ENCODE measurements at regions not wholly inside any gene's neighbourhood (a gene's known extent, or its start where the extent isn't known, plus 50 kb on each side); places are given as distances from the start of the nearest gene placed in this dataset.

GRCh38 chr3:27560484-27561056, 76.4 kb upstream of the SLC4A7 start:
- no peaks in the 10 kb centered on the region for H3K79me1 ChIP-seq (ENCODE audit: low read length)

GRCh38 chr3:27559835-27560234, 75.7 kb upstream of the SLC4A7 start:
- no peak overlapping the region for H3K27ac ChIP-seq (ENCODE audit: low read depth, low read length)

More at GRCh38 chr3:27560484-27561056, 76.4 kb upstream of the SLC4A7 start:
- Histone ChIP-seq H3K27me3 (ENCODE audit: insufficient read depth, low read length, poor library complexity) (no peaks in the 10 kb centered on the region), H4K8ac (ENCODE audit: low read depth, low read length) (no peak overlapping the region), H3K4me2 (ENCODE audit: low read length) (no peak overlapping the region), H3K56ac (ENCODE audit: low read length) (no peak overlapping the region), H2AK5ac (ENCODE audit: low read length) (no peak overlapping the region), H4K5ac (ENCODE audit: low read length) (no peak overlapping the region), H3K4ac (ENCODE audit: low read depth, low read length) (no peak overlapping the region), H3K4me3 (ENCODE audit: low read length) (no peak overlapping the region), H3K27ac (ENCODE audit: low read depth, low read length) (no peak overlapping the region), H3K36me3 (ENCODE audit: control insufficient read depth, insufficient read depth, low read length) (no peaks in the 10 kb centered on the region), H3K18ac (ENCODE audit: low read length) (no peak overlapping the region), H3K79me2 (ENCODE audit: control insufficient read depth, insufficient read depth, low read length) (no peaks in the 10 kb centered on the region), H2BK15ac (replicated peaks; ENCODE audit: low read depth) (no peak overlapping the region), H3K23ac (ENCODE audit: low read length) (no peak overlapping the region), H3K4me1 (ENCODE audit: control insufficient read depth, low read depth, low read length) (no peaks in the 10 kb centered on the region), H2BK120ac (ENCODE audit: low read depth, low read length) (no peak overlapping the region), H2BK5ac (ENCODE audit: low read length) (no peak overlapping the region), H3K9ac (ENCODE audit: low read length) (no peak overlapping the region)
- DNase-seq = no peak
- no CpG with 5 or more reads among the region's 11 CpGs for WGBS (ENCODE audit: extremely low coverage, insufficient coverage, low lambda C conversion rate)

GRCh38 chr3:27559381-27559780, 75.2 kb upstream of the SLC4A7 start:
- no peak overlapping the region for H3K27ac ChIP-seq (ENCODE audit: low read depth, low read length)
- no peak overlapping the region for H2BK5ac ChIP-seq (ENCODE audit: low read length)
- no peak overlapping the region for H3K4ac ChIP-seq (ENCODE audit: low read depth, low read length)
- no peak overlapping the region for H4K5ac ChIP-seq (ENCODE audit: low read length)
- H3K4me2 ChIP-seq (ENCODE audit: low read length) = no peak overlapping the region
- H3K4me1 ChIP-seq (ENCODE audit: control insufficient read depth, low read depth, low read length) = no peaks in the 10 kb centered on the region
- no peaks in the 10 kb centered on the region for H3K79me1 ChIP-seq (ENCODE audit: low read length)
- H3K4me3 ChIP-seq (ENCODE audit: low read length) = no peak overlapping the region
- H3K23ac ChIP-seq (ENCODE audit: low read length) = no peak overlapping the region
- no peak for DNase-seq
- H3K9ac ChIP-seq (ENCODE audit: low read length) = no peak overlapping the region
- peak overlapping the region; percentile 59 for H2BK15ac ChIP-seq (replicated peaks; ENCODE audit: low read depth)
- no peaks in the 10 kb centered on the region for H3K79me2 ChIP-seq (ENCODE audit: control insufficient read depth, insufficient read depth, low read length)
- H3K36me3 ChIP-seq (ENCODE audit: control insufficient read depth, insufficient read depth, low read length) = no peaks in the 10 kb centered on the region
- no peaks in the 10 kb centered on the region for H3K27me3 ChIP-seq (ENCODE audit: insufficient read depth, low read length, poor library complexity)
- no peak overlapping the region for H2BK120ac ChIP-seq (ENCODE audit: low read depth, low read length)
- H3K18ac ChIP-seq (ENCODE audit: low read length) = no peak overlapping the region
- no peak overlapping the region for H3K56ac ChIP-seq (ENCODE audit: low read length)
- H2AK5ac ChIP-seq (ENCODE audit: low read length) = no peak overlapping the region
- H4K8ac ChIP-seq (ENCODE audit: low read depth, low read length) = no peak overlapping the region

More at GRCh38 chr3:27559835-27560234, 75.7 kb upstream of the SLC4A7 start:
- H3K4me2 ChIP-seq (ENCODE audit: low read length) = no peak overlapping the region
- WGBS (ENCODE audit: extremely low coverage, insufficient coverage, low lambda C conversion rate) = no CpG with 5 or more reads among the region's 6 CpGs
- H3K79me1 ChIP-seq (ENCODE audit: low read length) = no peaks in the 10 kb centered on the region
- no peaks in the 10 kb centered on the region for H3K4me1 ChIP-seq (ENCODE audit: control insufficient read depth, low read depth, low read length)
- no peak overlapping the region for H3K9ac ChIP-seq (ENCODE audit: low read length)
- no peak overlapping the region for H2BK5ac ChIP-seq (ENCODE audit: low read length)
- H2BK15ac ChIP-seq (replicated peaks; ENCODE audit: low read depth) = no peak overlapping the region
- H3K27me3 ChIP-seq (ENCODE audit: insufficient read depth, low read length, poor library complexity) = no peaks in the 10 kb centered on the region
- no peaks in the 10 kb centered on the region for H3K36me3 ChIP-seq (ENCODE audit: control insufficient read depth, insufficient read depth, low read length)
- no peak overlapping the region for H3K4ac ChIP-seq (ENCODE audit: low read depth, low read length)
- H3K79me2 ChIP-seq (ENCODE audit: control insufficient read depth, insufficient read depth, low read length) = no peaks in the 10 kb centered on the region
- H3K23ac ChIP-seq (ENCODE audit: low read length) = no peak overlapping the region
- no peak overlapping the region for H4K8ac ChIP-seq (ENCODE audit: low read depth, low read length)
- H3K56ac ChIP-seq (ENCODE audit: low read length) = no peak overlapping the region
- H2AK5ac ChIP-seq (ENCODE audit: low read length) = no peak overlapping the region
- H4K5ac ChIP-seq (ENCODE audit: low read length) = no peak overlapping the region
- peak; percentile 89 for DNase-seq
- no peak overlapping the region for H3K18ac ChIP-seq (ENCODE audit: low read length)
- H2BK120ac ChIP-seq (ENCODE audit: low read depth, low read length) = no peak overlapping the region
- H3K4me3 ChIP-seq (ENCODE audit: low read length) = no peak overlapping the region

DNA sequence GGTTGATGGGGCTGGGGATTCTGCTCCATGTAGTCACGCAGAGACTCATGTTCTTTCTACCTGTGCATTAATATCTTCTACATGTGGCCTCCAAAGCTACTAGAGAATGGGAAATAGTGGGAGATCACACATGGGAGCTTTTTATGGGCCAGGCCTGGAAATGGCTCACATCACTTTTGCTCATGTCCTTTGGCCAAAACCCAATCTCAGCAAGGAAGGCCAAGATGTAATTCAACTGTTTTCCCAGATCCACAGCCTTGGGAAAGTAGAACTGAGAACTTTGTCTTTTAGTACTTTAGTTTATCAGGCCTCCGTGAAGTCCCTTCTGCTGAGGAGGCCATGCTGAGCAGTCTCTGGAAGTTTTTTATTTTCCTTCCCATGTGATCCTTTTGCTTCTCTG, 73.2 kb upstream of the SLC4A7 start:
- no peak overlapping the region for H3K4me3 ChIP-seq (ENCODE audit: low read length)
- no peaks in the 10 kb centered on the region for H3K79me1 ChIP-seq (ENCODE audit: low read length)
- no peak overlapping the region for H2BK120ac ChIP-seq (ENCODE audit: low read depth, low read length)
- no peak overlapping the region for H4K8ac ChIP-seq (ENCODE audit: low read depth, low read length)
- H3K18ac ChIP-seq (ENCODE audit: low read length) = no peak overlapping the region
- H3K23ac ChIP-seq (ENCODE audit: low read length) = no peak overlapping the region
- no peaks in the 10 kb centered on the region for H3K4me1 ChIP-seq (ENCODE audit: control insufficient read depth, low read depth, low read length)
- no peak overlapping the region for H3K4me2 ChIP-seq (ENCODE audit: low read length)
- H3K36me3 ChIP-seq (ENCODE audit: control insufficient read depth, insufficient read depth, low read length) = no peaks in the 10 kb centered on the region
- H3K79me2 ChIP-seq (ENCODE audit: control insufficient read depth, insufficient read depth, low read length) = no peaks in the 10 kb centered on the region
- H2AK5ac ChIP-seq (ENCODE audit: low read length) = no peak overlapping the region
- no peak overlapping the region for H4K5ac ChIP-seq (ENCODE audit: low read length)
- no peak overlapping the region for H3K56ac ChIP-seq (ENCODE audit: low read length)
- no peaks in the 10 kb centered on the region for H3K27me3 ChIP-seq (ENCODE audit: insufficient read depth, low read length, poor library complexity)
- no peak overlapping the region for H2BK5ac ChIP-seq (ENCODE audit: low read length)
- no peak overlapping the region for H3K9ac ChIP-seq (ENCODE audit: low read length)
- H2BK15ac ChIP-seq (replicated peaks; ENCODE audit: low read depth) = no peak overlapping the region
- DNase-seq = no peak
- H3K27ac ChIP-seq (ENCODE audit: low read depth, low read length) = no peak overlapping the region
- H3K4ac ChIP-seq (ENCODE audit: low read depth, low read length) = no peak overlapping the region
- WGBS (ENCODE audit: extremely low coverage, insufficient coverage, low lambda C conversion rate) = no CpG with 5 or more reads among the region's 2 CpGs

GRCh38 chr3:27556887-27557286, 72.7 kb upstream of the SLC4A7 start:
- H4K5ac ChIP-seq (ENCODE audit: low read length) = no peak overlapping the region
- no CpG with 5 or more reads among the region's 4 CpGs for WGBS (ENCODE audit: extremely low coverage, insufficient coverage, low lambda C conversion rate)
- H3K79me1 ChIP-seq (ENCODE audit: low read length) = no peaks in the 10 kb centered on the region
- no peak overlapping the region for H4K8ac ChIP-seq (ENCODE audit: low read depth, low read length)
- H3K4me1 ChIP-seq (ENCODE audit: control insufficient read depth, low read depth, low read length) = no peaks in the 10 kb centered on the region
- no peaks in the 10 kb centered on the region for H3K36me3 ChIP-seq (ENCODE audit: control insufficient read depth, insufficient read depth, low read length)
- H3K56ac ChIP-seq (ENCODE audit: low read length) = no peak overlapping the region
- no peak overlapping the region for H2BK120ac ChIP-seq (ENCODE audit: low read depth, low read length)
- no peaks in the 10 kb centered on the region for H3K79me2 ChIP-seq (ENCODE audit: control insufficient read depth, insufficient read depth, low read length)
- no peak overlapping the region for H3K4me2 ChIP-seq (ENCODE audit: low read length)
- H3K27ac ChIP-seq (ENCODE audit: low read depth, low read length) = no peak overlapping the region
- no peaks in the 10 kb centered on the region for H3K27me3 ChIP-seq (ENCODE audit: insufficient read depth, low read length, poor library complexity)
- H3K23ac ChIP-seq (ENCODE audit: low read length) = no peak overlapping the region
- no peak overlapping the region for H3K9ac ChIP-seq (ENCODE audit: low read length)
- no peak for DNase-seq
- no peak overlapping the region for H2BK5ac ChIP-seq (ENCODE audit: low read length)
- H2AK5ac ChIP-seq (ENCODE audit: low read length) = no peak overlapping the region
- H3K4me3 ChIP-seq (ENCODE audit: low read length) = no peak overlapping the region
- no peak overlapping the region for H3K18ac ChIP-seq (ENCODE audit: low read length)
- H2BK15ac ChIP-seq (replicated peaks; ENCODE audit: low read depth) = no peak overlapping the region
- H3K4ac ChIP-seq (ENCODE audit: low read depth, low read length) = no peak overlapping the region

- Histone ChIP-seq H4K5ac (ENCODE audit: low read length) (no peak overlapping the region), H3K18ac (ENCODE audit: low read length) (no peak overlapping the region), H2BK15ac (replicated peaks; ENCODE audit: low read depth) (no peak overlapping the region), H3K79me1 (ENCODE audit: low read length) (no peaks in the 10 kb centered on the region), H3K4me1 (ENCODE audit: control insufficient read depth, low read depth, low read length) (no peaks in the 10 kb centered on the region), H3K36me3 (ENCODE audit: control insufficient read depth, insufficient read depth, low read length) (no peaks in the 10 kb centered on the region), H3K23ac (ENCODE audit: low read length) (no peak overlapping the region), H3K4me3 (ENCODE audit: low read length) (no peak overlapping the region), H4K8ac (ENCODE audit: low read depth, low read length) (no peak overlapping the region), H3K4me2 (ENCODE audit: low read length) (no peak overlapping the region), H3K27me3 (ENCODE audit: insufficient read depth, low read length, poor library complexity) (no peaks in the 10 kb centered on the region), H3K79me2 (ENCODE audit: control insufficient read depth, insufficient read depth, low read length) (no peaks in the 10 kb centered on the region), H2AK5ac (ENCODE audit: low read length) (no peak overlapping the region), H3K9ac (ENCODE audit: low read length) (no peak overlapping the region), H3K27ac (ENCODE audit: low read depth, low read length) (no peak overlapping the region), H2BK120ac (ENCODE audit: low read depth, low read length) (no peak overlapping the region), H3K4ac (ENCODE audit: low read depth, low read length) (no peak overlapping the region), H3K56ac (ENCODE audit: low read length) (no peak overlapping the region), H2BK5ac (ENCODE audit: low read length) (no peak overlapping the region)
- no CpG with 5 or more reads among the region's 2 CpGs for WGBS (ENCODE audit: extremely low coverage, insufficient coverage, low lambda C conversion rate)
- no peak for DNase-seq
Observed at GRCh38 chr3:27554706-27555105, 70.5 kb upstream of the SLC4A7 start.
